Esophagus squamous epithelium (tissue), 5 donors: ENCODE measurements at regions not wholly inside any gene's neighbourhood (a gene's known extent, or its start where the extent isn't known, plus 50 kb on each side); places are given as distances from the start of the nearest gene placed in this dataset.

ENCODE experiments used
- DNase-seq: peaks from one replicate; lab custom pipeline; 2025; lab: John Stamatoyannopoulos, UW
- H3K27ac ChIP-seq, 4 donors: fragments of 200-600 bp; sonication (generic); one replicate each; pipeline ENCODE4 v1.5.1; 2016 to 2019; ENCODE audit warnings: mild to moderate bottlenecking in 1 of 4
- H3K27me3 ChIP-seq, 4 donors: fragments of 200-600 bp; sonication (generic); 1 replicate in 3 of 4; 2 replicates in 1 of 4; pipeline versions ENCODE4 v1.5.1 to v1.6.0; 2017 to 2021; ENCODE audit warnings: antibody characterized with exemption in 1 of 4
- H3K36me3 ChIP-seq, 3 donors: fragments of 200-600 bp; sonication (generic); one replicate each; pipeline ENCODE4 v1.5.1; 2016 to 2019
- H3K4me1 ChIP-seq, 3 donors: fragments of 200-600 bp; sonication (generic); one replicate each; pipeline ENCODE4 v1.5.1; 2017 to 2019
- H3K4me3 ChIP-seq, 4 donors: fragments of 200-600 bp; sonication (generic); 1 replicate in 3 of 4; 2 replicates in 1 of 4; pipeline ENCODE4 v1.5.1; 2016 to 2019; ENCODE audit warnings: mild to moderate bottlenecking in 2 of 4, moderate library complexity in 1 of 4
- H3K9me3 ChIP-seq, 3 donors: fragments of 200-600 bp; sonication (generic); one replicate each; pipeline ENCODE4 v1.5.1; 2016 to 2019
- POLR2A ChIP-seq, 4 donors: fragments of 450-650 bp; IDR thresholded peaks; one replicate each; pipeline ENCODE4 v1.6.1; 2017; ENCODE audit warnings: antibody characterized with exemption in 4 of 4, mild to moderate bottlenecking in 4 of 4, moderate library complexity in 3 of 4
- WGBS, 2 donors: methylation state at CpG; one replicate each; pipeline ENCODE4 v1.1.5; 2018; 5-methylcytosine and 5-hydroxymethylcytosine counted together
- intact Hi-C: fragments of 100-400 bp; cut with DNase I; formaldehyde crosslinking; loops from one replicate; pipeline ENCODE4 v1.15.0; 2022
- TF ChIP-seq, protein P1 (sequence below), 6 experiments: fragments of 450-650 bp in 4 of 6; fragments of 200-600 bp in 2 of 6; sonication (generic) in 2 of 6; IDR thresholded peaks; one replicate each; pipeline ENCODE4 v1.5.1; 2016 to 2019; ENCODE audit warnings: antibody characterized with exemption in 6 of 6, mild to moderate bottlenecking in 4 of 6, moderate library complexity in 4 of 6
- donor health status: DM: yes; HTN: yes; CAD: no.

DNA sequence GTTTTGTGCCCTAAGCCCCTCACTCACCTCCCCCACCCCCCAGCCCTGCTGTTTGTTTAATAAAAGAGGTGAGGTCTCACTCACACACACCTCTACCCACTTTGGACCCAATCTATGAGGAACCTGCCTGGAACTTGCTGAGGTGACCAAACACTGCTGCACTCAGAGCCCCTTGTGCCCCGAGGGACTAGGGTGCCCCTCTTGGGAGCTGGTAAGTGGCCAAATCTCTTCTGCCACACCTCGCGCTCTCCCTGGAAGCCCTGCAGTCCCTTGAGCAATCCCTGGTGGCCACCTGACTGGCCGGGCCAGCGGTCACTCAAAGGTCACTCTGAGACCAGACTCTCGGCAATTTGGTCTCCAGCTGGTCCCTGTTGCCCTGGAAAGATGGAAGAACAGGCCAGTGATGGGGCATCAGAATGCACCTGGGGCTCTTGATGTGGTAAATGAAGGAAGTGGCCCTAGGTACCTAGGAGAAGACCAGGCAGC is 157.2 kb downstream of the MED10 start:
- WGBS, 2 donors, result no CpG with 5 or more reads among the region's 6 CpGs
- Histone ChIP-seq H3K9me3 (no peaks in the 10 kb centered on the region), H3K36me3 (no peaks in the 10 kb centered on the region), H3K27ac (no peak overlapping the region), H3K4me1 (no peaks in the 10 kb centered on the region), H3K4me3 (no peak overlapping the region), H3K27me3 (no peaks in the 10 kb centered on the region)
- no peak for TF ChIP-seq POLR2A (IDR thresholded peaks at IDR 0.05)
- TF ChIP-seq, protein P1, sequence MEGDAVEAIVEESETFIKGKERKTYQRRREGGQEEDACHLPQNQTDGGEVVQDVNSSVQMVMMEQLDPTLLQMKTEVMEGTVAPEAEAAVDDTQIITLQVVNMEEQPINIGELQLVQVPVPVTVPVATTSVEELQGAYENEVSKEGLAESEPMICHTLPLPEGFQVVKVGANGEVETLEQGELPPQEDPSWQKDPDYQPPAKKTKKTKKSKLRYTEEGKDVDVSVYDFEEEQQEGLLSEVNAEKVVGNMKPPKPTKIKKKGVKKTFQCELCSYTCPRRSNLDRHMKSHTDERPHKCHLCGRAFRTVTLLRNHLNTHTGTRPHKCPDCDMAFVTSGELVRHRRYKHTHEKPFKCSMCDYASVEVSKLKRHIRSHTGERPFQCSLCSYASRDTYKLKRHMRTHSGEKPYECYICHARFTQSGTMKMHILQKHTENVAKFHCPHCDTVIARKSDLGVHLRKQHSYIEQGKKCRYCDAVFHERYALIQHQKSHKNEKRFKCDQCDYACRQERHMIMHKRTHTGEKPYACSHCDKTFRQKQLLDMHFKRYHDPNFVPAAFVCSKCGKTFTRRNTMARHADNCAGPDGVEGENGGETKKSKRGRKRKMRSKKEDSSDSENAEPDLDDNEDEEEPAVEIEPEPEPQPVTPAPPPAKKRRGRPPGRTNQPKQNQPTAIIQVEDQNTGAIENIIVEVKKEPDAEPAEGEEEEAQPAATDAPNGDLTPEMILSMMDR (IDR thresholded peaks at IDR 0.05), result no peak
- intact Hi-C loops, result no loop called here
- DNase-seq, result no peak

- Histone ChIP-seq H3K36me3 (no peaks in the 10 kb centered on the region), H3K27me3 (no peaks in the 10 kb centered on the region), H3K4me3 (no peak overlapping the region), H3K27ac (no peak overlapping the region), H3K4me1 (no peaks in the 10 kb centered on the region), H3K9me3 (no peaks in the 10 kb centered on the region)
- 37 to 48% methylated on average over 7 to 8 of the region's 15 CpGs for WGBS, 2 donors
- DNase-seq, result no peak
- intact Hi-C loops, result no loop called here
- TF ChIP-seq POLR2A (IDR thresholded peaks at IDR 0.05), result no peak
- TF ChIP-seq, protein P1 (IDR thresholded peaks at IDR 0.05), result no peak
Observed at GRCh38 chr5:6220346-6221088, 157.8 kb downstream of the MED10 start.

DNA sequence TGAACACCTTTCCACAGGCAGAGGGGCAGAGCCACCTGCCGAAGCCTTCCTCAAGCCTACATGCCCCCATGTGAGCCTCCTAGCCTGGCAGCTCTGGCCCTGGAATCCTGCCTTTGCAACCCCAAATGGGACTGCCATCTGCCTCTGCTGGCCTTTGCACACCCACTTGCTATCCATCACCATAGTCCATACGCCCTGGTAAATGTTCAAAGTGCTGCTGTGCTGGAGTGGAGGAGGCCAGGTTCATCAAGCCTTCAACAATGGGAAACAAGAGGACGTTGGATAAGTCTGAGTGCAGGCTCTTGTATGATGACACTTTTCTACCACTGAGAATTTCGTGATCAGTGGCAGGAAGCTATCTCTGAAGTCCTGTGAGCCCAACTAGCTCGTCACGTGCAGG is 159.8 kb downstream of the MED10 start:
- intact Hi-C loops, result no loop called here
- Histone ChIP-seq H3K9me3 (no peaks in the 10 kb centered on the region), H3K36me3 (no peaks in the 10 kb centered on the region), H3K4me1 (no peaks in the 10 kb centered on the region), H3K4me3 (no peak overlapping the region), H3K27me3 (no peaks in the 10 kb centered on the region), H3K27ac (no peak overlapping the region)
- 73 to 76% methylated on average over 3 to 6 of the region's 6 CpGs for WGBS, 2 donors
- no peak for DNase-seq
- no peak for TF ChIP-seq POLR2A (IDR thresholded peaks at IDR 0.05)
- TF ChIP-seq, protein P1 (IDR thresholded peaks at IDR 0.05), result no peak

- intact Hi-C loops, result no loop called here
Observed at GRCh38 chr5:6218116-6218515, 160.2 kb downstream of the MED10 start.

More at GRCh38 chr5:6218116-6218515, 160.2 kb downstream of the MED10 start:
- TF ChIP-seq, protein P1 (IDR thresholded peaks at IDR 0.05), result no peak
- TF ChIP-seq POLR2A (IDR thresholded peaks at IDR 0.05), result no peak
- Histone ChIP-seq H3K27ac (no peak overlapping the region), H3K36me3 (no peaks in the 10 kb centered on the region), H3K4me3 (no peak overlapping the region), H3K4me1 (no peaks in the 10 kb centered on the region), H3K9me3 (no peaks in the 10 kb centered on the region), H3K27me3 (no peaks in the 10 kb centered on the region)
- DNase-seq, result no peak
- WGBS, 2 donors, result 72% methylated on average over 6 of the region's 7 CpGs; no CpG with 5 or more reads in 1 of the 2 donors
